ENCODE measurements at regions not wholly inside any gene's neighbourhood (a gene's known extent, or its start where the extent isn't known, plus 50 kb on each side); places are given as distances from the start of the nearest gene placed in this dataset.
"Not testable (repeated sequence)": the region's sequence is repeated elsewhere in the genome, so short reads cannot be mapped to it uniquely, and the experiment has no call there.

- H3K27me3 ChIP-seq; intact Hi-C loops (cut with DNase I); H3K9me3 ChIP-seq; H3K27ac ChIP-seq; H3K36me3 ChIP-seq; ATAC-seq; H3K4me3 ChIP-seq; H3K4me1 ChIP-seq: not testable (repeated sequence)
- peak in 1 of 5 donors; percentile 3 for DNase-seq
- WGBS, 4 donors, result 76 to 89% (median 80%) methylated on average over 2 of the region's 2 CpGs
Measured at GRCh38 chr9:65223986-65224385, 61.0 kb downstream of the FOXD4L5 start.

GRCh38 chr9:65208834-65209233, 76.2 kb downstream of the FOXD4L5 start:
- intact Hi-C loops (cut with DNase I); H3K4me3 ChIP-seq; H3K27ac ChIP-seq; H3K27me3 ChIP-seq; H3K36me3 ChIP-seq; ATAC-seq; DNase-seq; H3K4me1 ChIP-seq; H3K9me3 ChIP-seq: not testable (repeated sequence)

GRCh38 chr9:65207273-65207672, 77.7 kb downstream of the FOXD4L5 start:
- DNase-seq; ATAC-seq; H3K4me3 ChIP-seq; H3K27me3 ChIP-seq; H3K4me1 ChIP-seq; H3K27ac ChIP-seq; intact Hi-C loops (cut with DNase I); H3K36me3 ChIP-seq; H3K9me3 ChIP-seq: not testable (repeated sequence)
- no CpG with 5 or more reads among the region's 1 CpG for WGBS, 4 donors

- H3K27me3 ChIP-seq; H3K9me3 ChIP-seq; H3K4me1 ChIP-seq; H3K27ac ChIP-seq; intact Hi-C loops (cut with DNase I); H3K36me3 ChIP-seq; H3K4me3 ChIP-seq; ATAC-seq; DNase-seq: not testable (repeated sequence)
- WGBS, 4 donors, result no CpG with 5 or more reads among the region's 1 CpG
Measured at GRCh38 chr9:65205853-65206252, 79.2 kb downstream of the FOXD4L5 start.

- H3K27ac ChIP-seq; H3K27me3 ChIP-seq; H3K36me3 ChIP-seq; ATAC-seq; H3K9me3 ChIP-seq; H3K4me3 ChIP-seq; H3K4me1 ChIP-seq; intact Hi-C loops (cut with DNase I): not testable (repeated sequence)
- DNase-seq, result peak in 1 of 5 donors; percentile 0
- WGBS, 4 donors, result 75 to 86% (median 82%) methylated on average over 19 to 58 of the region's 65 CpGs
Measured at GRCh38 chr9:65195781-65196180, 89.2 kb downstream of the FOXD4L5 start.

- not testable (repeated sequence) for H3K27ac ChIP-seq
Measured at GRCh38 chr9:65155937-65156336, 129.1 kb downstream of the FOXD4L5 start.

More at GRCh38 chr9:65155937-65156336, 129.1 kb downstream of the FOXD4L5 start:
- ATAC-seq; H3K4me1 ChIP-seq; H3K4me3 ChIP-seq; H3K27me3 ChIP-seq; intact Hi-C loops (cut with DNase I); H3K36me3 ChIP-seq; H3K9me3 ChIP-seq: not testable (repeated sequence)
- WGBS, 4 donors, result 0 to 75% (median 65%) methylated on average over 1 to 7 of the region's 9 CpGs; no CpG with 5 or more reads in 1 of the 4 donors
- DNase-seq, result peak in 4 of 5 donors; percentile 15 to 21 (median 18)
